ENCODE measurements at regions not wholly inside any gene's neighbourhood (a gene's known extent, or its start where the extent isn't known, plus 50 kb on each side); places are given as distances from the start of the nearest gene placed in this dataset.

DNA sequence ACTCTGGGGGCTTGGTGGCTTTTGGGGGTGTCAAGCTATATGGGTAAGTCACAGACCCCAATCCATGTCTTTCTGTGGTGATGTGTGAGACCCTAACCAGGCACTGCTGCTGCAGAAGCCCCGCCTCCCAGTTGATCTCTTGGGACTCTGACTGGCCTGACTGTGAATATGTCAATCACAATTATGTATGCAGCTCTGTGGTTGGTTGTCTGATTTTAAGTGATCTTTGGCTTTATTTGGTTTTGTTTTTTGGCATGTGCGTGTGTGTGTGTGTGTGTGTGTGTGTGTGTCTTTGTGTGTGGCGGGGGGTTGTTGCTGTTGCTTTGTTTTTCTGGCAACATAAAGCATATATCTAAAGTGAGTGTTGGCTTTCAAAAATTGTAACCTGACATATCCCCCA, 78.5 kb upstream of the GLS start:
- TF ChIP-seq EHF (CRISPR knock-in tag; IDR thresholded peaks at IDR 0.05) (no peak), POLR2A (IDR thresholded peaks at IDR 0.05; ENCODE audit: low read length) (no peak)
